ENCODE measurements at regions not wholly inside any gene's neighbourhood (a gene's known extent, or its start where the extent isn't known, plus 50 kb on each side); places are given as distances from the start of the nearest gene placed in this dataset.

DNA sequence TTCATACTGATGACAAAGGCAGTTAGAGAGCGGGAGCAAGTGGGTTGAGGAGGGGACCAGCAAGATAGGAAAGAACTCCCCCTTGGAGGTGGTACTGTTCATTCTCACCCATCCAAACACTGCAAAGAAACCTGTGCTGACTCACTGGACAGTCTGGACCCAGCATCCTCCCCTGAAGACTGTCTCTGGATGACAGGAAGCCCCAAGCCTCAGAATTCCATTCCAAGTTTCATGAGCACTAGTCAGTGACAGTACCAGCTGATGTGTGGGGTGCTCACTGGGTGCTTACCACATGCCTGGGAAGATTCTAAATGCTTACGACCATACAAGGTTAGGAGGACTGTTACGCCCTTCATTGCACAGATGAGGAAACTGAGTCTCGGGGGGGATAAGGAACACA is 160.9 kb downstream of the IGLL1 start:
- Histone ChIP-seq H2BK5ac (ENCODE audit: low read depth, low read length, poor library complexity, severe bottlenecking) (no peak overlapping the region), H2BK120ac (ENCODE audit: low read depth, low read length) (no peak overlapping the region), H3K4me2 (ENCODE audit: low read depth, low read length) (no peak overlapping the region), H4K20me1 (ENCODE audit: insufficient read depth, low read length) (no peaks in the 10 kb centered on the region), H3K79me1 (ENCODE audit: low read depth in 1 of 2, low read length in 2 of 2) (no peaks in the 10 kb centered on the region), H4K5ac (ENCODE audit: low read depth, low read length) (no peak overlapping the region), H3K9ac (ENCODE audit: low read depth, low read length) (no peak overlapping the region), H3K9me1 (ENCODE audit: insufficient read depth, low read length) (no peaks in the 10 kb centered on the region), H2AK5ac (ENCODE audit: low read depth, low read length) (no peak overlapping the region), H3K36me3 (ENCODE audit: control insufficient read depth, insufficient read depth, low read length) (no peaks in the 10 kb centered on the region), H2BK20ac (ENCODE audit: low read depth, low read length) (no peak overlapping the region), H3K4ac (ENCODE audit: low read depth, low read length) (no peak overlapping the region), H3K56ac (ENCODE audit: extremely low read depth, insufficient read depth, low read length) (no peak overlapping the region), H4K91ac (ENCODE audit: insufficient read depth, low read depth, low read length) (no peak overlapping the region), H4K8ac (ENCODE audit: low read depth in 2 of 2, low read length in 2 of 2) (no peak overlapping the region), H2AFZ (replicated peaks; ENCODE audit: low read length, poor library complexity) (no peak overlapping the region), H3K9me3 (ENCODE audit: control insufficient read depth, insufficient read depth, low read length) (no peaks in the 10 kb centered on the region), H2BK15ac (ENCODE audit: low read depth, low read length) (no peak overlapping the region), H3K4me3 (ENCODE audit: insufficient read depth, low read depth, low read length) (no peak overlapping the region), H3K23ac (ENCODE audit: low read depth, low read length) (no peak overlapping the region), H3K14ac (replicated peaks; ENCODE audit: low read depth, low read length) (no peak overlapping the region), H3K27me3 (ENCODE audit: control insufficient read depth, insufficient read depth, low read length) (peaks cover 15% of the 10 kb centered on the region), H3K27ac (ENCODE audit: insufficient read depth, low read length) (no peak overlapping the region), H2AK9ac (replicated peaks; ENCODE audit: low read depth, low read length, poor library complexity) (no peak overlapping the region), H3K18ac (ENCODE audit: low read depth, low read length) (no peak overlapping the region), H3K4me1 (ENCODE audit: control insufficient read depth, insufficient read depth, low read length) (no peaks in the 10 kb centered on the region)
- TF ChIP-seq BHLHE40 (IDR thresholded peaks at IDR 0.05; ENCODE audit: low read depth, low read length) (no peak), RCOR1 (IDR thresholded peaks at IDR 0.05; ENCODE audit: insufficient replicate concordance, low read length) (no peak), SMC3 (IDR thresholded peaks at IDR 0.05; ENCODE audit: low read depth, low read length) (no peak), POLR2A (IDR thresholded peaks at IDR 0.05; ENCODE audit: low read depth, low read length) (no peak), CHD1 (IDR thresholded peaks at IDR 0.05; ENCODE audit: low read depth, low read length) (no peak), MXI1 (IDR thresholded peaks at IDR 0.05; ENCODE audit: borderline replicate concordance, low read depth, low read length) (no peak), CEBPB (IDR thresholded peaks at IDR 0.05; ENCODE audit: low read depth, low read length) (no peak), FOS (IDR thresholded peaks at IDR 0.05; ENCODE audit: low read depth, low read length) (no peak), MAFK (IDR thresholded peaks at IDR 0.05; ENCODE audit: low read depth, low read length) (no peak), NFE2L2 (IDR thresholded peaks at IDR 0.05; ENCODE audit: low read depth, low read length) (no peak)
- TF ChIP-seq, protein P1, sequence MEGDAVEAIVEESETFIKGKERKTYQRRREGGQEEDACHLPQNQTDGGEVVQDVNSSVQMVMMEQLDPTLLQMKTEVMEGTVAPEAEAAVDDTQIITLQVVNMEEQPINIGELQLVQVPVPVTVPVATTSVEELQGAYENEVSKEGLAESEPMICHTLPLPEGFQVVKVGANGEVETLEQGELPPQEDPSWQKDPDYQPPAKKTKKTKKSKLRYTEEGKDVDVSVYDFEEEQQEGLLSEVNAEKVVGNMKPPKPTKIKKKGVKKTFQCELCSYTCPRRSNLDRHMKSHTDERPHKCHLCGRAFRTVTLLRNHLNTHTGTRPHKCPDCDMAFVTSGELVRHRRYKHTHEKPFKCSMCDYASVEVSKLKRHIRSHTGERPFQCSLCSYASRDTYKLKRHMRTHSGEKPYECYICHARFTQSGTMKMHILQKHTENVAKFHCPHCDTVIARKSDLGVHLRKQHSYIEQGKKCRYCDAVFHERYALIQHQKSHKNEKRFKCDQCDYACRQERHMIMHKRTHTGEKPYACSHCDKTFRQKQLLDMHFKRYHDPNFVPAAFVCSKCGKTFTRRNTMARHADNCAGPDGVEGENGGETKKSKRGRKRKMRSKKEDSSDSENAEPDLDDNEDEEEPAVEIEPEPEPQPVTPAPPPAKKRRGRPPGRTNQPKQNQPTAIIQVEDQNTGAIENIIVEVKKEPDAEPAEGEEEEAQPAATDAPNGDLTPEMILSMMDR (conservative IDR thresholded peaks at IDR 0.05; ENCODE audit: low read depth, low read length) = no peak
- TF ChIP-seq, protein P2, sequence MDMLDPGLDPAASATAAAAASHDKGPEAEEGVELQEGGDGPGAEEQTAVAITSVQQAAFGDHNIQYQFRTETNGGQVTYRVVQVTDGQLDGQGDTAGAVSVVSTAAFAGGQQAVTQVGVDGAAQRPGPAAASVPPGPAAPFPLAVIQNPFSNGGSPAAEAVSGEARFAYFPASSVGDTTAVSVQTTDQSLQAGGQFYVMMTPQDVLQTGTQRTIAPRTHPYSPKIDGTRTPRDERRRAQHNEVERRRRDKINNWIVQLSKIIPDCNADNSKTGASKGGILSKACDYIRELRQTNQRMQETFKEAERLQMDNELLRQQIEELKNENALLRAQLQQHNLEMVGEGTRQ (IDR thresholded peaks at IDR 0.05; ENCODE audit: low read depth, low read length) = no peak
- TF ChIP-seq, protein P3, sequence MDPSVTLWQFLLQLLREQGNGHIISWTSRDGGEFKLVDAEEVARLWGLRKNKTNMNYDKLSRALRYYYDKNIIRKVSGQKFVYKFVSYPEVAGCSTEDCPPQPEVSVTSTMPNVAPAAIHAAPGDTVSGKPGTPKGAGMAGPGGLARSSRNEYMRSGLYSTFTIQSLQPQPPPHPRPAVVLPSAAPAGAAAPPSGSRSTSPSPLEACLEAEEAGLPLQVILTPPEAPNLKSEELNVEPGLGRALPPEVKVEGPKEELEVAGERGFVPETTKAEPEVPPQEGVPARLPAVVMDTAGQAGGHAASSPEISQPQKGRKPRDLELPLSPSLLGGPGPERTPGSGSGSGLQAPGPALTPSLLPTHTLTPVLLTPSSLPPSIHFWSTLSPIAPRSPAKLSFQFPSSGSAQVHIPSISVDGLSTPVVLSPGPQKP (IDR thresholded peaks at IDR 0.05; ENCODE audit: borderline replicate concordance, low read depth, low read length) = no peak
- dilution Hi-C loops (cut with HindIII; ENCODE audit: low sequenced_read_pairs, unreplicated experiment) = no loop called here
- in situ Hi-C loops (cut with MboI; ENCODE audit: low sequenced_read_pairs) = no loop called here
- no TSS peak for BruUV-seq (replicated peaks)
- CTCF ChIA-PET = no interaction called here
- no CpG with 5 or more reads among the region's 4 CpGs for WGBS, 2 experiments (ENCODE audit: extremely low coverage in 2 of 2, insufficient read length in 1 of 2)
- POLR2A ChIA-PET (ENCODE audit: unreplicated experiment) = no interaction called here
- ATAC-seq (ENCODE audit: low read depth) (no peak), DNase-seq (no peak)
- intact Hi-C loops (cut with micrococcal nuclease) = no loop called here

Measured in IMR-90 (cell line).